D341Med (cell line): ENCODE measurements at regions not wholly inside any gene's neighbourhood (a gene's known extent, or its start where the extent isn't known, plus 50 kb on each side); places are given as distances from the start of the nearest gene placed in this dataset.
A peak's percentile ranks its signal among the peaks of the same experiment; 100 is the strongest.

Source experiments
- DNase-seq: peaks from one replicate; pipeline ENCODE4 v3.0.0; 2012; ENCODE audit warnings: low spot score

- no peak for DNase-seq
Measured at GRCh38 chr18:7288544-7288943, 57.7 kb downstream of the LRRC30 start.

GRCh38 chr18:7290077-7290476 lies 59.2 kb downstream of the LRRC30 start:
- DNase-seq, result peak; percentile 60

GRCh38 chr18:7291046-7291445 lies 60.2 kb downstream of the LRRC30 start:
- DNase-seq, result no peak

- no peak for DNase-seq
Measured at GRCh38 chr18:7298149-7298548, 67.3 kb downstream of the LRRC30 start.

GRCh38 chr18:7301094-7301493 lies 70.2 kb downstream of the LRRC30 start:
- no peak for DNase-seq

GRCh38 chr18:7303316-7304060 lies 72.6 kb downstream of the LRRC30 start:
- no peak for DNase-seq

- DNase-seq, result no peak
Measured at GRCh38 chr18:7304061-7304370, 73.1 kb downstream of the LRRC30 start.

GRCh38 chr18:7305416-7305815 lies 74.5 kb downstream of the LRRC30 start:
- DNase-seq, result no peak

GRCh38 chr18:7307030-7307429 lies 76.1 kb downstream of the LRRC30 start:
- DNase-seq, result no peak

- DNase-seq, result no peak
Measured at GRCh38 chr18:7307526-7307925, 76.6 kb downstream of the LRRC30 start.

GRCh38 chr18:7317804-7318231 lies 86.9 kb downstream of the LRRC30 start:
- no peak for DNase-seq

GRCh38 chr18:7319161-7319560 lies 88.3 kb downstream of the LRRC30 start:
- no peak for DNase-seq

GRCh38 chr18:7321831-7322230 lies 90.9 kb downstream of the LRRC30 start:
- no peak for DNase-seq

- DNase-seq, result no peak
Measured at GRCh38 chr18:7322817-7323485, 92.1 kb downstream of the LRRC30 start.

GRCh38 chr18:7325126-7325430 lies 94.2 kb downstream of the LRRC30 start:
- DNase-seq, result no peak

GRCh38 chr18:7329016-7329415 lies 98.1 kb downstream of the LRRC30 start:
- no peak for DNase-seq

GRCh38 chr18:7332452-7332851 lies 101.6 kb downstream of the LRRC30 start:
- no peak for DNase-seq

GRCh38 chr18:7333025-7333562 lies 102.2 kb downstream of the LRRC30 start:
- no peak for DNase-seq

GRCh38 chr18:7334973-7335568 lies 104.2 kb downstream of the LRRC30 start:
- no peak for DNase-seq

GRCh38 chr18:7336623-7337022 lies 105.7 kb downstream of the LRRC30 start:
- DNase-seq, result no peak

- no peak for DNase-seq
Measured at GRCh38 chr18:7338846-7339245, 108.0 kb downstream of the LRRC30 start.

- DNase-seq, result no peak
Measured at GRCh38 chr18:7341581-7342337, 110.9 kb downstream of the LRRC30 start.
